CD4-positive, alpha-beta T cell treated with Interleukin-17A for 4 hours (primary cell): ENCODE measurements at regions not wholly inside any gene's neighbourhood (a gene's known extent, or its start where the extent isn't known, plus 50 kb on each side); places are given as distances from the start of the nearest gene placed in this dataset.

Source experiments
- DNase-seq: peaks from one replicate; pipeline ENCODE4 v3.0.0-alpha.2; 2020; ENCODE audit warnings: mixed read lengths

- DNase-seq: no peak
Observed at GRCh38 chr4:140211161-140211560, 57.2 kb upstream of the MAML3 start.

DNA sequence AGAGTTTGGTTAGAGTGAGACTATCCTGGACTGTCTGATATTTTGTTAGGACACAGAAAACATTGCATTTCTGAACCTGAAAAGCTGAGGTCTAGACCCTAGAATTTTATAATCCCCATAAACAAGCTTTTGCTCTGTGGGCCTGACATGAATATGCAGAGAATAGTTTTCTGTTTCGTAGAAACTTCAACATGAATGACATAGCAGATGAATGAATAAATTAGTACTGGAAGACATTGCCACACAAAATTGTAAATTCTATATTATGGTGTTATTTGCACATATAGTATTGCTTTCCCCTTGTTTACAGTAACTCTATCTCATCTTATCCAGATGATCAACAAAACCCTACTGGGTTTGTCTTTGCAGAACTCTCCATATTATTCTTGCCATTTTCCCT is 54.9 kb upstream of the MAML3 start:
- DNase-seq: no peak
